Activated CD8-positive, alpha-beta memory T cell treated with anti-CD3 and anti-CD28 coated beads for 48 hours (primary cell): ENCODE measurements at regions not wholly inside any gene's neighbourhood (a gene's known extent, or its start where the extent isn't known, plus 50 kb on each side); places are given as distances from the start of the nearest gene placed in this dataset.

Experiments
- DNase-seq, 3 experiments: peaks; one replicate each; pipeline ENCODE4 v3.0.0-alpha.2; 2020; ENCODE audit warnings: low read depth in 2 of 3, low spot score in 2 of 3

DNA sequence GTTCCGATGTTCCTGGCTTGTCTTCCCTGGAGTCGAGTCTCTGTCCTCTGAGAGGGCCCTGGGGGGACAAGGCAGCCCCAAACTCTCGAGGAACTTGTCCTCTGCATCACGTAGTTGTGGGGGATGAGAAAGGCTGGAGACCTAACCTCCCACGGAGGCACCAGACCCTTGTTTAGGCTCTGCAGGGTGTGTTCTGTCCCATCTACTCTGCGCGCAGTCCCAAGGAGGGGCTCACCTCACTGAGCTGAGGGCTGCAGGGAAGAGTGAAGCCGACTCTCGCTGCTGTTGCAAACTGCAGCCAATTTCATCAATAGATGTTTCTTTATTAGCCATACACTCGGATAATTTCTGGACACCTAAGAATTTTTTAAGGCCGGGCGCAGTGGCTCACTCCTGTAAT is 186.7 kb upstream of the ADARB2 start:
- DNase-seq, result no peak

- no peak for DNase-seq
These were observed 186.3 kb upstream of the ADARB2 start for GRCh38 chr10:1923586-1923985.

DNA sequence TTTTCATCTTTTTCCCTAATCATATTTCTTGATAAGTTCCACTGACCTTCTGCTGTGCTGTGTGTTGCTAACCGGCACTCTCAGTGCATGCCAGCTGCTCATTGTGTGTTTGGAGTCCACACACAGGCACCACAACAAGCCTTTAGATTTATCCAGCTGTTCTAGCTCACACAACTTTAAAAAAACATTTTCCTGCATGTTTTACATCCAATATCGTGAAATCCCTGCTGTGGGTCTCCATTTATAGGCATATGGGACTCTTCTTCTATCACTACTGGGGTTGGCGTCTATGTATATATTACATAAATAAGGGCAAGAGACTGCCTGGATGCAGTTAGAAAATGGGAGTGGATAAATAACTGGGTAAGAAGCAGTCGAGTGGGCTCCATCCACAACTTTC is 183.6 kb upstream of the ADARB2 start:
- no peak for DNase-seq

DNA sequence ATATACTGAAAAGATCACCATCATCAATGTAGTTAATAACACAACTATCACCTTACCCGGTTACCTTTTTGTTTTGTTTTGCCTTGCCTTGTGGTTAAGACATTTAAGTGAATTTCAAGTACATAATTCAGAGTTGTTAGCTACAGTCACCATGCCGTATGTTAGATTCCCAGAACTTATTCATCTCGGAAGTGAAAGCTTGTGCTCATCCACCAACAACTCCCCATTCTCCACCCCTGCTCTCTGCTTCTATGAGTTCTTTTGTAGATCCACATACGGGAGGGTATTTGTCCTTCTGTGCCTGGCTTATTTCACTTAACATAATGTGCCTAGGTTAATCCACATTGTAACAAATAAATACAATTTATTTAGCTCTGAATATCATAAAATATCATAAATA is 182.8 kb upstream of the ADARB2 start:
- no peak for DNase-seq

DNA sequence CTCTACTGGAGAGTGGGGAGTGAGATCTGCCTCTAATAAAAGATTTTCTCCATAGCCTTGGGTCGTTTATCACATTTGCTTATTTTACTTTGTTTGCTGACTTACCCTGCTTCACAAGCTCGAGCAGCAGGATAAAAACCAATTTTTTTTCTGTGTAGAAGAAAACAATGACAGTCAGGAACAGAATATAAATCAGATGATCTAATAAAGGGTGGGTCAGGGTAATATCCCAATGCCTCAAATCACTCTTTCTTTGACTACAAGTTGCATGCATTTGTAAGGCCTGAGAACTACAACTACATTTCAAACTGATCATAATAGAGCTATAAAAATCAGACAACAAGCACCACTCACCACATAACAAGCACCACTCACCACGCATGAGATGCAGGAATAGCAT is 174.4 kb upstream of the ADARB2 start:
- DNase-seq, result no peak

DNA sequence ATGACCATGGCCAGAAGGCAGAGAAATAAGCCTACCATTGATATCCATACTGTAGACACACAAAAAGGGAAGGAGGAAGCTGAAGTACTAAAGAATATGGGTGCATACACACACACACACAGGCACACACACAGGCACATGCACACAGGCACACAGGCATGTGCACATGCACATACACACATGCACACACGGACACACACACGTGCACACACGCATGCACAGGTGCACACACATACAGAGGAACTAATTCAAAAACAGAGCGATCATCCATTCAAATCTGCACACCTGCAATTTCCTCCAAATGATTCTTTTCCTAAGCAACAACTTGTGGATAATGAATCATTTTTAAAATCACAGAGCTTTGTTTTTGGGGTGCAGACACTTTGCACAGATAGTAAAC is 166.7 kb upstream of the ADARB2 start:
- no peak for DNase-seq

GRCh38 chr10:1896153-1896552 is 158.8 kb upstream of the ADARB2 start:
- no peak for DNase-seq

GRCh38 chr10:1895691-1896090 is 158.4 kb upstream of the ADARB2 start:
- DNase-seq, result no peak

DNA sequence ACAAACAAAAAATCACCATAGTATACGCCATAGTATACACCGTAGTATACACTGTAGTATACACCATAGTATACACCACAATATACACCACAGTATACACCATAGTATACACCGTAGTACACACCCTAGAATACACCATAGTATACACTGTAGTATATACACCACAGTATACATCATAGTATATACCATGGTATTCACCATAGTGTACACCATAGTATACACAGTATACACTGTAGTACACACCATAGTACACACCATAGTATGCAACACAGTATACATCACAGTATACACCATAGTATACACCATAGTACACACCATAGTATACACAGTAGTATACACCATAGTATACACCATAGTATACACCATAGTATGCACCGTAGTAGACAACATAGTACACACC is 157.6 kb upstream of the ADARB2 start:
- no peak for DNase-seq

DNA sequence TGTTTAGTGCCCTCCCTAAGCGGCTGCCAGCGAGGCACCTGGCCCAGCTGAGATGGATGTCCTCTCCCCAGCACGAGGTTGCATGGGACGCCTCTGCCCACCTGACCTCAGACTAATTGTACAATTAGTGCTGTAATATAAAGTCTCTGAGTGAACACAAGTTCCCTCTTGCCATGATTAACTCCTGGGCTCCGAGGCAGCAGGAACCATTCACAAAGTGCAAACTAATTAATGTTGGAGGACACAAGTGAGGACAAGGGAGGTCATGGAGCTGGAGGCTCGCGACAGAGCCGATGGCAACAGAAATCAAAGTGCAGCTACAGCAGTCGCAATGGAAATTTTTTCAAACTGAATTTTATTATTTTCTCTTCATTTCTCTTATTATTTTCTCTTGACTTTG is 156.6 kb upstream of the ADARB2 start:
- DNase-seq, result no peak

DNA sequence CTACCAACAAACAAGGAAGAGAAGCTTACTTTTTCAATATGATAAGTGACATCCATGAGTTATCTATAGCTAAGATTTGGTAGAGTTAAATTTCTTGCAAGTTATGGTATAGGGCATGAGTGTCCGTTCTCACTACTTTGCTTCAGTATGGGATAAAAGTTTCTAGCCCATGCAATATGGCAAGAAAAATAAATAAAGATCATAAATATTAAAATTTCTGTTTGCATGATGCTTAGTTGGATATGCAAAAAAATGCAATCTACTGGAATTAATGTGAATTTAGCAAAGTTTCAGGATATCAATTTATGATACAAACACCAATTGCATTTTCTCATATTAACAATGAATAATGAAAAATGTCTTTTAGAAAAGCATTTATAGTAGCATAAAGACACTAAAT is 148.7 kb upstream of the ADARB2 start:
- no peak for DNase-seq

GRCh38 chr10:1882728-1883127 is 145.4 kb upstream of the ADARB2 start:
- no peak for DNase-seq

DNA sequence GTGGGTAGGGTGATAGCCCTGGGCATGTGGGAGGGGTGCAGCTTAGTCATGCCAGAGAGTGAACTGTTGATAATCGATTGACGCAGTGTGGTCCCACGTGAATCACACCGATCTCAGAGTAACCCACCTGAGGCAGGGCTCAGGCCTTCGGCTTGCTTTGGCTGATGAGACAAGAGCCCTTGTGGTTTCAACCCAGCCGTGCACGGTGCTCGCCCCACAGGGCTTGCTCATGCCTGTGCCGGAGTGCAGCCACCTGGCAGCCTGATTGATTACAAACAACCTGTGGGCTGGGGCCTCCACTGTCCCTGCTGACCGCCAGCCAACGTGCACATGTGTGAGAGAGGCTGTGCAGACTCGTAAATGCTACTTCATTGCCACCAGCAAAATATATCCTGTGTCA is 144.9 kb upstream of the ADARB2 start:
- DNase-seq, result no peak

DNA sequence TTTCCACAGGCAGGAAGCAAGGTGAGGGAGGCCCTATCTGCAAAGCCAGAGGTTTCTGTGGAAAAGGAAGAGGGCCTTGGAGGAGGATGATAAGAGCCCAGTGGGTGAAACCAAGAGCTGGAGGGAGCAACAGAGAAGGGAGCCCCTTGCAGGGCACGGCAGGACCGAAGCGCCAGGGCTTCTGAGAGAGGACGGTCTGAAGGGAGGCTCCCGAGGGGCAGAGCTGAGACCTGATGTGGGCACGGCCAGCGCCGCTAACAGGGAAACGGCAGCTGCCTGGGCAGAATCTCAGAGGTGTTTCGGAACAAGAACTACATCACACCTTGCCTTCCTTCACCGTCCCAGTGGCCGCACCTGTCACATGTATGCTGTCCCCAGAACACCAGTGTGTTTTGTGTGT is 144.3 kb upstream of the ADARB2 start:
- no peak for DNase-seq

DNA sequence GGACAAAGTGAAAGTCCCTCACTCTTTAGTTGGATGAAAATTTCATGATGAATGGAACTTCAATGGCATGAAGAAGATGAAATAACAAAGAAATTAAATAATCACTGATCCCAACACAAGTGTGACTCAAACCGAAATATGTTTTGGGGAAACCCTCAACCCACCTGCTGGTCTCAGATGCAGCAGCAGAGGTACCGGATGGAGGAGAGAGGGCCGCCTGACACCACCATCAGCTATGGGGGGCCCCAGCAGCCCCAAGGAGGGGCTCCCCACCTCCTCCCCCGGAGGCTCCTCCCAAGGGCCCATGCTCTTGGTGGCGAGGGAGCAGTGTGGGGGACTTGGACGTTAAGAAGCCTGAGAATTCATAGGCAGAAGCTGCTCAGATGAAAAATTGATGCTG is 137.2 kb upstream of the ADARB2 start:
- no peak for DNase-seq

DNA sequence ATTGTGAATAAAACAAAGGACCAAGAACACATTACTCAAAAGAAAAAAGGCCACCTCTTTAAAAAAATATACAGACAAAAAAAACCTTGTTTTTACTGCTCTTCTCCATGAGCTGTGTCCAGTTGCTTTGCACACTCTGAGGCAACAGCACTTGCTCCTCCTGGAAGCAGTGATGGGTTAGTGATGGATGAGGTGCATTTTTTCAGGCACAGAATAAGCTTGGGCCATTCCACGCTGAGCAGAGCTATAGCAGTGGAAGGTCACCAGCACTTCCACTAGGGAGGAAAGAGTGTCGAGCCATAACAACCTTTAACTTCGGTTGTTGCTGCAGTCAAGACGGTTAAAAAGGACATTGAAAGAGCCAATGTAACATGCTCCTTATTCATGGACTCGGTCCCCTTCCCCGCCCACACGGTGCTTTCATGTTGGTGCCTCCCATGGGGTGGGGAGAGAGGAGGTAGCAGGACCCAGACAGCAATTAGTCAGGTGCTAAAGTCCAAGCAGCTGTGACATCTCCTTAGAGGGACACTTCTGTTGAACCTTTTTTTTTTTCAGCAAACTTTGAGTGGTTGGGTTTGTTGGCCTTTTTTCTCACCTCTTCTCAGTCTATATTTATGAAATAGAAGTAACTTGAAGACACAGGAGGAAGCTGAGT is 136.5 kb upstream of the ADARB2 start:
- DNase-seq, result no peak

GRCh38 chr10:1872151-1872726 is 134.9 kb upstream of the ADARB2 start:
- DNase-seq, result no peak

GRCh38 chr10:1870491-1870890 is 133.2 kb upstream of the ADARB2 start:
- no peak for DNase-seq

DNA sequence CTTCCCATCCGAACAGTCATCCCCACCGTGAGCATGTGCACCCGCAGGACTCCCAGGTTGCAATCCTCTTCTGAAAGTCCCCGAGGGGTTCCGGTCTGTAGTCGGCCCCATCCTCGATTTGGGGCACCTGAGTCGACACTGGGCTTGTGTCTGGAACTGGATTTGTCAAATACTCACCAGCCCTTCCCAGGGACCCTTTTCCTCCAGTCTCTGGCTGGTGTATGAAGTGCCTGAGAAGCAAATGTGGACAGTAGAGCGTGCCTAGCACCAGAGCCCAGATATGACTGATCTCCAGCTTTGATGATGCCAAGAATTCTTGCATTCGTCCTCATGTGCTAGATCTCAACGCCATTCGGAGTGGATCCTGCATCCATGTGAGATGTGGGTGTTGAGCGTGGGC is 132.5 kb upstream of the ADARB2 start:
- no peak for DNase-seq

GRCh38 chr10:1860351-1860750 is 123.0 kb upstream of the ADARB2 start:
- DNase-seq, result no peak

GRCh38 chr10:1858547-1858946 is 121.2 kb upstream of the ADARB2 start:
- no peak for DNase-seq

- no peak for DNase-seq
These were observed 120.7 kb upstream of the ADARB2 start for GRCh38 chr10:1858048-1858447.

- DNase-seq, result no peak
These were observed 118.6 kb upstream of the ADARB2 start for GRCh38 chr10:1855911-1856310.
